B cell (primary cell): ENCODE measurements at regions not wholly inside any gene's neighbourhood (a gene's known extent, or its start where the extent isn't known, plus 50 kb on each side); places are given as distances from the start of the nearest gene placed in this dataset.

Experiments
- CTCF ChIP-seq: fragments of 200-600 bp; IDR thresholded peaks from one replicate; pipeline ENCODE4 v1.8.0; 2022; ENCODE audit warnings: antibody characterized with exemption, mild to moderate bottlenecking
- EZH2 ChIP-seq: IDR thresholded peaks from 2 replicates; pipeline ENCODE4 v1.6.1; 2012; ENCODE audit warnings: borderline replicate concordance, low read depth, mild to moderate bottlenecking, moderate library complexity, low read length; ENCODE audit not compliant: insufficient read depth, poor library complexity, severe bottlenecking

GRCh38 chr11:115629456-115630015 is 125.3 kb upstream of the CADM1 start:
- TF ChIP-seq CTCF (no peak), EZH2 (no peak)
